HG03039 (cell line): ENCODE measurements at regions not wholly inside any gene's neighbourhood (a gene's known extent, or its start where the extent isn't known, plus 50 kb on each side); places are given as distances from the start of the nearest gene placed in this dataset.

Experiments
- ATAC-seq: cut with Tn5 transposase; IDR thresholded peaks from one replicate; pipeline ENCODE4 v1.9.1; 2021; ENCODE audit warnings: mild to moderate bottlenecking, moderate library complexity; ENCODE audit not compliant: unreplicated experiment

DNA sequence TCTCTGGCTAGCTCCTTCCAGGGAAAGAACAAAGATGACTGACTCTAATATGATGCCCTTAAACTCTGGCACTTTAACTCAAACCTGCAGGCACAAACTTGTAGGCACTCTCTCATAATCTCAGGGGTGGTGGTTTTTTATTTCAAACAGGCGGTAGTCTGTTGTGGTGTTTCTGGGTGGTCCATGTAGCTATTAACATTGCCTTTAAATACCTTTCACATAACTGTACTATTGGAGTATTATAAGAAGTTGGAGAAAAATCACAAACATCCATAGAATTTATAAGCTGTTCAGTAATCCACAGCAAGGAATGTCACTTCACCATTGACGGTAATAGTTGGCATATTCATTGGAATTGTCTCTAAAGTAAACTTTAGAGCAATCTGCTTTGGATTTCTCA lies 204.2 kb upstream of the PDE5A start:
- no peak for ATAC-seq

DNA sequence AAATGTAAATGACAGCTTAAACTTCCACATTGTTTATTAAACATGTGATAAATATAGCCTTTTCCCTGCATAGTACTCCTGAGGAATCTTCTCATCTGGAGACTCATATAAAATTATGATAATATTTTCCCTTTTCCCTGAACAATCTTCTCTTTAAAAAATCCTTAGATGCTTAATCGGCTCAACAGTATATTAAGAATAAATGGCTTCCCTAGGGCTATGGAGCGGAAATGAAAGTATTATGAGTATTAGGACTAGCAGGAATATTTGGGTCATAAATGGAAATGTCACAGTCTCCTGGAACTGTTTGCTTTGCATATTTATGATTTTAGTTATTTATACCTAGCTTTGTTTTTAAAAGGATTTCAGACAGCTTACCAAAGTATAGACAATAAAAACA lies 200.7 kb upstream of the PDE5A start:
- ATAC-seq = no peak

DNA sequence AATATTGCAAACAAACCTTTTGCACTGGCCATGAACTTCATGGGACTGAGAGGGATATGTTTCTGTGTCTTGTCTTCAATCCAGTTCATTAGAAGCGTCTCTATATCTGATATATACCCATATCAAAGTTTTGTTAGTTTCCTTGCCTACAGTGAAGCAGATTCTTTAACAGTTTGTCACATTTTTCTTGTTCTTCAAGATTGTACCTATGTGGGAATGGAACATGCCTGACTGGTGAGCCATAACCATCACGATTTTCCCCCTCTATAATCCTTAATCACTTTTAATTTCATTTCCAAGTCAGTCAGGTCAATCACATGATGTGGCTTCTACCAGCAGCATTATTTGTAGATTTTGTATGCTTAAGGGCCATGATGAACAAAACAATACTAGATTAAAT lies 197.1 kb upstream of the PDE5A start:
- ATAC-seq = no peak

DNA sequence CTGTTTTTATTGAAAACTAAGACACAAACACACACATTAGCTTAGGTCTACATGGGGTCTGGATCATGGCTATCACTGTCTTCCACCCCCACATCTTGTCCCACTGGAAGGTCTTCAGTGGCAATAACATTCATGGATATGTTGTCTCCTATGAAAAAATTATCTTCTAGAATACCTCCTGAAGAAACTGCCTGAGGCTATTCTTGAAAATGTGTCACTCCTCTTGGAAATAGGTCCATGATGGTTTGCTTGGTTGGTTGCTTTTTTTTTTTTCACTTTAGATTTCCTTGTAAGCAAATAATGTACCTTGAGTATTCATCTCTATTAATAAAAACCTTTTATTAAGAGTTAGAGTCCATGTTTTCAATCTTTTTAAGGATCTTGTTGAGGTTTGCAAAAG lies 195.3 kb upstream of the PDE5A start:
- no peak for ATAC-seq

DNA sequence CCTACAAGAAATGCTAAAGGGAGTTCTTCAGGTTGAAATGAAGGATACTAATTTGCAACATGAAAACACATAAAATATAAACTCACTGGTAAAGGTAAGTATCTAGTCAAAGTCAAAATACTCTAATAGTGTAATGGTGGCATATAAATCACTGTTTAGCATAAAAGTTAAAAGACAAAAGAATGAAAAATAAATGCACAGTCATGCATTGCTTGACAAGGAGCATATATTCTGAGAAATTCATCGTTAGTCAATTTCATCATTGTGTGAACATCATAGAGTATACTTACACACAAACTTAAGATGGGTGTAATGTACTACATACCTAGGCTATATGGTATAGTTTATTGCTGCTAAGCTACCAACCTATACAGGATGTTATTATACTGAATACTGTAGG lies 194.4 kb upstream of the PDE5A start:
- ATAC-seq = no peak

DNA sequence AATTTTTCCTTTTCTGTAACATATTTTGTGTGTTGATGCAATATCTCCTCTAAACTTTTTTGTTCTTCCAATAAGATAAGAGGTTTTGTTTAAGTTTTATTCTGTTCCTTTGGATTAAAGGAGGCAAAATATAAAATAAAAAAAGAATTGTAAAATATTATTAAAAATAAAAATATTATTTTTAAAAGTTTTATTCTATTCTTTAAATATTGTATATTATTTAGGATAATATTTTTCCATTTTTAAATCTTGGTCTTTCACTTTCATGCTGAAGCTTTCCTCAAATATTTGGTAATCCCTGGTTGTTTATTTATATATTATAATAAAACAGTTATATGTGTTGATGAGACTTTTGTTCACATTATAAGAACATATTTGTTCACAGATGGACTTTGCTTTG lies 187.9 kb upstream of the PDE5A start:
- no peak for ATAC-seq

DNA sequence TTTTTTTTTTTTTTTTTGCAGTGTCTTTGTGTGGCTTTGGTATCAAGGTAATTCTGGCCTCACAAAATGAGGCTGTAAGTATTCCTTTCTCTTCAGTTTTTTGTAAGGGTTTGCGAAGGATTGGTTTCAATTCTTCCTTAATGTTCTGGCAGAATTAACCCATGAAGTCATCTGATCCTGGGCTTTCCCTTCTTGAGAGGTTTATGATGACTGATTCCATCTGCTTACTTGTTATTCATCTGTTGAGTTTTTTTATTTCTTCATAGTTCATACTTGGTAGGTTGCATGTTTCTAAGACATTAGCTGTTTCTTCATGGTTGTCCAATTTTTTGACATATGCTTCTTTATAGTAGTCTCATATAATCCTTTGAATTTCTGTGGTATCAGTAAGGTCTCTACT lies 181.4 kb upstream of the PDE5A start:
- no peak for ATAC-seq

DNA sequence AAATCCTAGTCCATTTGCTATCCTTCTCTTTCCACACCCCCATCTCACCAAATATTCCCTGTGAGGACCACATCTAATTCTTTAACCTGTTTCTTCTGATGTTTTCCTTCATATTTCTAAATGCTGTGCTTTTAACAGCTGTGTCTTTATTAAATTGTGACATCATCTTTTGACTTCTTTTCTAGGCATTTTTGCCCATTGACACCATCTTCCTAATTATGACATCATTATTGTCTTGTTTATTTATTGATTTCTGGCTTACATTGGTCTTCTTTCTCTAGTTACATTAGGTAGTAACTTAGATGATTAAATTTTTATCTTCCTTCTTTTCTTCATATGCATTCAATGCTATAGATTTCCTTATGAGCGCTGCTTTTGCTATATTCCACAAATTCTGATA lies 175.8 kb upstream of the PDE5A start:
- ATAC-seq = no peak

DNA sequence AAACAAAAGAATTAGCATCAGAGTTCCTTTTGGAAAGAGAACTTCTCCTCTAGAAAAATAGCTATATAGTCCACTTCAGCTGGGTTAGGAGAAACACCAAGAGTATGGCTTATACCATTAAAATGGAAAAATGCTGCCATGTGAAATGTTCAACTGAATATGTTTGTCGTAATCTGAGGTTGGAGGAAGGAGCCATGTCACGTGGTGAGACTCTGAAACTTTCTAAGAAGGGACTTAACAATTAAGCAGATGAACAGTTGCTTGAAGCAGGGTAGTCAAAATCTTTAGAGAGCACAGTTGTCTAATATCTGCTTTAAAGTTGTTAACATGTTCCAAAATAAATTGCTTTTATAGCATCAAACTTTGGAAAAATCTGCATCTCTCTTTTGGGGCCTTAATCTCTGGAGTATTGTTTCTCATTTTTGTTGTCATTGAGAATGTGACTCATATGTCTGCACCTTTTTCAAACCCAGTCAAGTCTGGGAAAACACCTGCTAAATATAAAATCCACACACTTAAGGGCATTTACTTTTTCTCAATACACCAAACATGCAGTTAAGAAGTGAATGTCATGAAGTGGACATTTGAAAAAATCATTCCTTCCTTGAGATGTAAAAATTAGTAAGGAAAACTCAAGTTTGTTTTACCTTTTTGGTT lies 168.8 kb upstream of the PDE5A start:
- ATAC-seq = no peak

DNA sequence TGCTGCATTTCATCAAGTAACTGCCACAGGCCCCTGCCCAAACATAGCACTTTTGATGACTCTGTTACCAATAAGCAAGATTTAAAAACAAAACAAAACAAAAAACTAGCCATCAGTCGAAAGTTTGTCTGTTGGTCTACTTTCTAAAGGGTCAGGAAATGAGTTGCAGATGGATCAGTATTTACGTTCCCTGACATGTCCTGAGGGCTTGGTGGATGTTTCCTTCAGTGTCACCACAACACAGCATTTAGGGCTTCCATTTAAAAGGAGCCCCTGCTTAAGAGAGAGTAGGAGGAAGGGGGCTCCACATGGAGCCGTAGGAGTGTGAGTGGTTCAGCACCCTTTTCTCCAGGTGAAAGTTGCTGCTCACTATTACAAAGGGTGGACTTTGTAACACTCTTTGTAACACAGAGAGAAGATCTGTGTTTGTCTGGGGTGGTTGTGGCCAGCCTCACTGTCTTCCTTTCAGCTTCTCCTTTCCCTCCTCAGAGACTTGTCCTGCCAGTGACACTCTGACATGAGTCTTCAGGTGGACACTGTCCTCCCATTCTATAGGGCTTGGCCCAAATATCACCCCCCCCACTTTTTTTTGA lies 167.5 kb upstream of the PDE5A start:
- no peak for ATAC-seq

DNA sequence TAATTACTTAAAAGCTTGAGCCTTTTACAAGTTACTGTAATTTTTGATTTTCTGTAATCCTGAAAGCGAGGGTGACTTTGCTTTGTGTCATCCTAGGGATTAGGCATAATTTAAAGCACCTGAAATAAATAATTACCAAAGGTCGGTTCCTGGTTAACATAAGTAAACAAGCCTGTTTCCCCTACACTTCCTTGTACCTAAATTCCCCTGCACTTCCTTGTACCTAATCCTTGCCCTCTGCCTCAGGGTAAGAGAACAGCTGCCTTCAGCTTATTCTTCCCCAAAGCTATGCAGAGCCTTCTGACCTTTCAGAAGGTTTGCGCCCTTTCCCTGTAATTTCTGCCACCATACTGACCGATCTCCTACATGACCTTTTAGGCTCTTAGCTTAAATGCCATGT lies 166.1 kb upstream of the PDE5A start:
- ATAC-seq = no peak

DNA sequence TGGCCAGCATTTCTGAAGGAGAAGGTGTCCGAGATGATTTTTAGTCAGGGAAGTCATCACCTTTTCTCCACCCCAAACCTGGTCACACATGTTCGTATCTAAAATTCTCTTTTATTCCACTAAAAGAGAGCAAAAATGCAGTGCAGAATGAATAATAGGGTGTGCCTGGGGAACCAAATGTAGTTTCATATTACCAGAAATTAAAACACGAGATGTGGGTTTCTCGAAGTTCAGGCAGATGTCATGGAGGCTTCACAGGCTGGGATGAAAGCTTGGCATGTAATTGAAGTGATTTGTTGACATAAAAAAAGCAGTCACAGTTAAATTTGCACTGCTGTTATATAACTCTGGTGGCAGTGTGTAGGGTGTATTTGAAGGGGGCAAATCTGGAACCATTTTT lies 165.5 kb upstream of the PDE5A start:
- ATAC-seq = no peak

DNA sequence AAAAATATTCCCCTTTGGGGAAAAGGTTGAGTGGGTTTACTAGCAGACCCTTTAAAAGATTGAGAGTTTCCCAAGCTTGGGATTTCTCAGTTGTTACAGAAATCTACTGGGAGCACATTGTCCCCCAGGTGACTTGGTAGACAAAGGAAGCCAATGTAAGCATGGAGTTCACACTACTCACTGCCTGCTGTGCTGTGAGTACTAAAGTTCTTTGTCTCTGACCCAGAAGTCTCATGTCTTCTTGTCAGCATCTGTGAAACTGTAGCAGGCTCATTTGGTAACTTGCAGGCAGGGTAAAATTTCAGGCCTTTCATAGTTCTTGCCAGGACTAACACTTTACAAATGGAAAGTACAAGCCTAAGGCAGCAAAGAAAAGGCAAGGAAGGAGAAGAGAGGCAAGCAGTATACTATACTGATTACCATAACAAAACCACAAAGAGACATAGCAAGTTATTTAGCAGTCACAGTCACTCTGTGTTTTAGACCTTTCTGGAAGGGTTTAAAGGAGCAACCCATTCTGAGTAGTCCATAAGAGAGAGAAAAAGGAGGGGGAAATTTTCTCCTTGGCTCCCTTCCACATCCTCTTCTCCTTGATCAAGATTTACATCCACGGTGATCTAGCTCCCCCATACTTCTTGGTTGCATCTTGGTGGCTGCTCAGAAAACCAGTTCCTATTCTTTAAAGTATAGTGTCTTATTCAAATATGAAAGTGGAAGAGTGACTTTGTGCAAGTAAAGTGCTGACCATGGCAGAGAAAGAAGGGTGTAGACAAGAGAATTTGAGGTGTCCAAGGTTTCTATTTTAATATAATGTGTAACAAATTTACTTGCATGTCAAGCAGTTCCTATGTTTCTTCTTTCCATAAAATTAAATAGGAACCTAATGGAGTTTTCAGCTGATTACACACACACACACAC lies 160.0 kb upstream of the PDE5A start:
- no peak for ATAC-seq

DNA sequence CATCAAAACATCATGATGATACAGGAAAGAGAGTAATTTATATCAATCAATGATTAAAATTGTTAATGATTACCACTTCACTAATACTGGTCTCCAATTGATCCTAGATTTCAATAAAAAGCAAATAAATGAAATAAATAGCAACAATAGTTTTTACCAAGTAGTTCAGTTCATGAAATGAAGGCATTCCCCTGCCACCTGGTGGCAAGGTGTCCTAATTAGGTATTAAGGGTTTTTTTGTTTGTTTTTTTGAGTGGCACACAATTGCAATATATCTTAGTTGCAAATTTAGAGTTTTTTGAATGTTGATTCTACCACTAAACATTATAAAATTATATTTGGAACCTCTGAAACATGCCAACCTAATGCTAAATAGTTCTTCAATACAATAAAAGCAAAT lies 157.4 kb upstream of the PDE5A start:
- no peak for ATAC-seq

DNA sequence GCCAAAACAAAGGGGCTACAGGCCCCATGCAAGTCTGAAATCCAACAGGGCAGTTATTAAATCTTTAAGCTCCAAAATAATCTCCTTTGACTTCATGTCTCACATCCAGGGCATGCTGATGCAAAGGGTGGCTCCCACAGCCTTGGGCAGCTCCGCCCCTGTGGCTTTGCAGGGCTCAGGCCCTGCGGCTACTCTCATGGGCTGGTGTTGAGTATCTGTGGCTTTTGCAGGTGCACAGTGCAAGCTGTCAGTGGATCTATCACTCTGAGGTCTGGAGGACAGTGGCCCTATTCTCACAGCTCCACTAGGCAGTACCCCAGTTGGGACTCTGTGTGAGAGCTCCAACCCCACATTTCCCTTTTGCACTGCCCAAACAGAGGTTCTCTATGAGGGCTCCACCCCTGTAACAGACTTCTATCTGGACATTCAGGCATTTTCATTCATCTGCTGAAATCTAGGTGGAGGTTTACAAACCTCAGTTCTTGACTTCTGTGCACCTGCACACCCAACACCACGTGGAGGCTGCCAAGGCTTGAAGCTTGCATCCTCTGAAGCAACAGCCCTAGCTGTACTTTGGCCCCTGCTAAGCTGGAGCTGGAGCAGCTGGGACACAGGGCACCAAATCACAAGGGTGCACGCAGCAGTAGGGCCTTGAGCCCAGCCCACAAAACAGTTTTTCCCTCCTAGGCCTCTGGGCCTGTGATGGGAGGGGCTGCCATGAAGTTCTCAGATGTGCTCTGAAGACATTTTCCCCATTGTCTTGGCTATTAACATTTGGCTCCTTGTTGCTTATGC lies 154.8 kb upstream of the PDE5A start:
- no peak for ATAC-seq

DNA sequence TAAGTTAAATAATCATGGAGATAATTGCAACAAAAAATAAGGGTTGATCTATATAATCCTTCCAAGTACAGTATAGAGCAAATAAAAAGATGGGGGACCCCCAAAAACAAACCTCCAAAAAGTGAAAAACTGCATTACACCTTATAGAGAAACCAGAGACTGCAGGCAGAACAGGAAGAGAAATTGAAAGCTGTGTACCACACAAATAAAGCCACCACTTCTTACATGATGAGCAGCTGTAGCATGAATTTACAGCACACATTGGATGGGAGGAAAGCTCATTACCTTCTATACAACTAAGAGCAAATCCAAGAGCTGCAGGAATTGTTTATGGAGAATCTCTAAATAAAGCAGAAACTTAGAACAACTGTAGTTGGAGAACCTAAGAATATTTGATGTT lies 152.4 kb upstream of the PDE5A start:
- ATAC-seq = no peak

DNA sequence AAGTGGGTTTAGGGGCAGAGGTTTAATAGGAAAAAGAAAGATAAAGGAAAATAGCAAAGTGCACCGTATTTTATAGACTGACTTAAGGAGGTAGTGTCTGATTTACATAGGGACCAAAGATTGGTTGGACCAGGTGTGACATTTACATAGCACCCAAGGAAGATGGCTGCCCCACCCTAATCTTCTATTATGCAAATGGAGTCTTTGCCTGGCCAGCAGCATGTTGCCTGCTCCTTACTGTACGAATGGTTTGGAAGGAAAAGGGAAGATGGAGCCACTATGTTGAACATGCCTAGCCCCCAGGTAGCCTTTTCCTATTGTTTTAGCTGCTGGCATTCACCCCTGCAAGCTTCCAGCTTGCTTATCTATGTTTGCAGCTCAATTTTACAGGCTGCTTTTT lies 146.2 kb upstream of the PDE5A start:
- ATAC-seq = no peak

DNA sequence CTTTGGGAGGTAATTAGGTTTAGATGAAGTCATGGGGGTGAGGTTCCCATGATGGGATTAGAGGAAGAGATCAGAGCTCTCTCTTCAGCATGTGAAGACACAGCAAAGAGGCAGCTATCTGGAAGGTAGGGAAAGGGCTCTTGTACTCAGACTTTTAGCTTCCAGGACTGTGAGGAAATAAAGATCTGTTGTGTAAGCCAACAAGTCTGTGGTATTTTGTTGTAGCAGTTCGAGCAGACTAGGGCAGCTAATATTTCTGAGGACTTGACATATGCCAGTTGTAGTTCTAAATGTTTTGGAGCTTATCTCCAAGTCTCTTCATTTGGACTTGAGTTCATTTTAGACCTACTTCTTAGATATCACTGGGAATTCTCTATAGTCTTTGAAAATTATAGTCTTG lies 137.3 kb upstream of the PDE5A start:
- ATAC-seq = no peak

DNA sequence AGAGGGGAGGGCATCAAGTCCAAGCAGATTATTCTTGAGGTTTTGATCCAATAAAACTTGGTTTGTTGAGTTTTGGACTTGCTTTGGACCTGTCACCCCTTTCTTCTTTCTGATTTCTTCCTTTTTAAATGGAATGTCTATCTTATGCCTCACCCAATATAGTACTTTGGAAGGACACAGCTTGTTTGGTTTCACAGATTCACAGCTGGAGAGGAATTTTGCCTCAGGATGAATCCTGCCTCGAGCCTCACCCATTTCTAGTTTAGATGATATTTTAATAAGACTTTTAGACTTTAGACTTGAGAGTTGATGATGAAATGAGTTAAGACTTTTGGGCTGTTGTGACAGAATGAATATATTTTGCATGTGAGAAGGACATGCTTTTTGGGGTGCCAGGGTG lies 136.9 kb upstream of the PDE5A start:
- no peak for ATAC-seq

DNA sequence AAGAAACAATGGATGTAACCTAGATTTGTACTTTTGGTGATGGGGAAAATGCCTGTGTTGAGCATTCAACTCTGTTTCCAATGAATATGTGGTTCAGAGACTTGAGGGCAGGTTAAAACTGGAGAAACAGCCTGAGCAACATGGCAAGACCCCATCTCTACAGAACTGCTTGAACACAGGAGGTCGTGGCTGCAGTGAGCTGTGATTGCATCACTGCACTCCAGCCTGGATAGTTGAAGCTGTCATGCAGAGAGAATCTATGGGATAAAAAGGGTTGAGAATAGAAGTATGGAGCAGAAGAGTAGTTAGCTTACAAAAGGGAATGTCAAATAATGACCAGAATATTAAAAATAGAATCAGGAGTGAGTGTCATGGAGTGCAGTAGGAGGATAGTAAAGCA lies 134.8 kb upstream of the PDE5A start:
- no peak for ATAC-seq

DNA sequence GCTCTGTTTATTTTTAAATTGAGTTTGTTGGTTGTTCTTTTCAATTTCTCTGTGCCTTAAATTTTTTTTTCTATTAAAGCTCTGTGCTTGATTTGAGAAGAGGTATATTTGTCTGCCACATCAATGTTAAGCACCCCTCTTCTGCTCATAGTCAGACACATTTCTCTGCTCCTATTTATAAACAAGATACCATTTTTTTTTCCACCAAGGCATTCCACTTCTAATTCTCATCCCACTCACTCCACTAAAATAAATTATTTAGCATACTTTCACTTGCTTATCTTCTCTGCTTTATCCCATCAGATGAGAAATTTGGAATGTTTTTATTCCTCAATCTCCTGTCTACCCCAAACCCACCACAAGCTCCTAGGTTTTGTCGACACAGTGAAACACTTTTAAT lies 127.0 kb upstream of the PDE5A start:
- no peak for ATAC-seq
